HCT116 (cell line): ENCODE measurements at regions not wholly inside any gene's neighbourhood (a gene's known extent, or its start where the extent isn't known, plus 50 kb on each side); places are given as distances from the start of the nearest gene placed in this dataset.

Experiments
- ATAC-seq: fragments of 200-7000 bp; cut with Tn5 transposase; 2 replicates; pipeline ENCODE4 v1.9.1; 2020; ENCODE audit warnings: mild to moderate bottlenecking, moderate library complexity
- BruUV-seq: library from RNA; stranded (reverse); fragments of 400-500 nt; replicated peaks from 2 replicates; lab custom pipeline; 2021; lab: Mats Ljungman, UMichigan
- CTCF ChIA-PET: fragments of 300-600 bp; sonication (Branson Sonifier 250); formaldehyde crosslinking; loops from one replicate; lab custom pipeline; 2021; ENCODE audit warnings: antibody characterized with exemption; lab: Charles Lee
- POLR2A ChIA-PET: fragments of 300-600, 350-600 bp; sonication (Branson Sonifier 250); formaldehyde crosslinking; loops from one replicate; lab custom pipeline; 2021; ENCODE audit warnings: antibody characterized with exemption; lab: Charles Lee
- RAD21 ChIA-PET, 2 experiments: fragments of 300-600 bp; sonication (Branson Sonifier 250); formaldehyde crosslinking; loops; one replicate each; lab custom pipeline; 2023; ENCODE audit warnings: low total read pairs in 2 of 2; ENCODE audit not compliant: uncharacterized antibody in 2 of 2, unreplicated experiment in 2 of 2, low non-redundant PET in 1 of 2; lab: Charles Lee
- DNase-seq: peaks from one replicate; pipeline ENCODE4 v3.0.0-alpha.2; 2010; ENCODE audit warnings: low read depth, low spot score
- H2AFZ ChIP-seq: fragments of 200-600 bp; shearing (Covaris generic), sonication (generic); 2 replicates; pipeline ENCODE4 v1.6.1; 2017; ENCODE audit warnings: low read depth, mixed run types, mixed read lengths, antibody characterized with exemption, low read length; ENCODE audit not compliant: poor library complexity, severe bottlenecking
- H3K27ac ChIP-seq: 2 replicates; pipeline ENCODE4 v1.5.1; 2012; ENCODE audit warnings: low read depth, low read length
- H3K27me3 ChIP-seq: fragments of 200-600 bp; sonication (generic); 2 replicates; pipeline ENCODE4 v1.6.1; 2016; ENCODE audit warnings: mixed run types, low read length, mixed read lengths; ENCODE audit not compliant: insufficient read depth
- H3K36me3 ChIP-seq, 2 experiments: fragments of 200-500 bp in 1 of 2; fragments of 200-600 bp in 1 of 2; sonication (Bioruptor generic) in 1 of 2; sonication (generic) in 1 of 2; 2 replicates each; pipeline versions ENCODE4 v1.5.1 to v1.6.1; 2014 to 2016; ENCODE audit warnings: low read length in 2 of 2, inconsistent platforms in 1 of 2, mixed read lengths in 1 of 2, mixed run types in 1 of 2; ENCODE audit not compliant: insufficient read depth in 2 of 2, control insufficient read depth in 1 of 2
- H3K4me1 ChIP-seq, 2 experiments: fragments of 200-600 bp in 1 of 2; sonication (generic) in 1 of 2; 2 replicates each; pipeline versions ENCODE4 v1.5.1 to v1.6.1; 2012 to 2017; ENCODE audit warnings: low read length in 2 of 2, inconsistent platforms in 1 of 2, mild to moderate bottlenecking in 1 of 2, mixed read lengths in 1 of 2, mixed run types in 1 of 2, moderate library complexity in 1 of 2; ENCODE audit not compliant: insufficient read depth in 2 of 2, control insufficient read depth in 1 of 2
- H3K4me2 ChIP-seq: fragments of 200-600 bp; sonication (generic); 2 replicates; pipeline ENCODE4 v1.6.1; 2017; ENCODE audit warnings: mixed run types, low read length, mixed read lengths
- H3K4me3 ChIP-seq, 2 experiments: fragments of 200-600 bp in 1 of 2; sonication (generic) in 1 of 2; replicated peaks in 1 of 2; 2 replicates each; pipeline ENCODE4 v1.5.1; 2011 to 2016; ENCODE audit warnings: low read length in 2 of 2, control low read depth in 1 of 2, low read depth in 1 of 2, mild to moderate bottlenecking in 1 of 2, mixed read lengths in 1 of 2, mixed run types in 1 of 2
- H3K79me2 ChIP-seq: fragments of 200-600 bp; sonication (generic); 2 replicates; pipeline ENCODE4 v1.6.1; 2017; ENCODE audit warnings: mild to moderate bottlenecking, mixed run types, low read length, moderate library complexity, mixed read lengths; ENCODE audit not compliant: insufficient read depth
- H3K9ac ChIP-seq: fragments of 200-600 bp; sonication (generic); 2 replicates; pipeline ENCODE4 v1.6.1; 2016; ENCODE audit warnings: low read length, mixed read lengths
- H3K9me2 ChIP-seq: fragments of 200-600 bp; sonication (generic), shearing (Covaris generic); 2 replicates; pipeline ENCODE4 v1.6.1; 2017; ENCODE audit warnings: mixed run types, mild to moderate bottlenecking, moderate library complexity; ENCODE audit not compliant: insufficient read depth
- H3K9me3 ChIP-seq, 2 experiments: fragments of 200-500 bp in 1 of 2; fragments of 200-600 bp in 1 of 2; sonication (Bioruptor generic) in 1 of 2; sonication (generic) in 1 of 2; 2 replicates each; pipeline ENCODE4 v1.6.1; 2014 to 2017; ENCODE audit warnings: low read length in 2 of 2, mixed read lengths in 2 of 2, inconsistent platforms in 1 of 2, low read depth in 1 of 2, mild to moderate bottlenecking in 1 of 2, mixed run types in 1 of 2, moderate library complexity in 1 of 2; ENCODE audit not compliant: control insufficient read depth in 1 of 2, insufficient read depth in 1 of 2
- H4K20me1 ChIP-seq: fragments of 200-600 bp; sonication (generic), shearing (Covaris generic); 2 replicates; pipeline ENCODE4 v1.6.1; 2017; ENCODE audit warnings: mixed run types, mild to moderate bottlenecking, moderate library complexity; ENCODE audit not compliant: insufficient read depth
- ATF3 ChIP-seq: IDR thresholded peaks from 2 replicates; pipeline ENCODE4 v1.6.1; 2012
- CBX3 ChIP-seq: IDR thresholded peaks from 2 replicates; pipeline ENCODE4 v1.6.1; 2012; ENCODE audit warnings: low read depth
- CEBPB ChIP-seq: IDR thresholded peaks from 2 replicates; pipeline ENCODE4 v1.6.1; 2012; ENCODE audit warnings: low read depth
- CTCF ChIP-seq, 3 experiments: fragments of 200-600 bp in 1 of 3; sonication (generic) in 1 of 3; IDR thresholded peaks in 2 of 3; conservative IDR thresholded peaks in 1 of 3; 2 replicates each; pipeline ENCODE4 v1.5.1; 2012 to 2017; ENCODE audit warnings: low read depth in 2 of 3, low read length in 2 of 3, antibody characterized with exemption in 1 of 3, borderline replicate concordance in 1 of 3, control low read depth in 1 of 3, mild to moderate bottlenecking in 1 of 3, mixed read lengths in 1 of 3, mixed run types in 1 of 3, moderate library complexity in 1 of 3; ENCODE audit not compliant: insufficient read depth in 1 of 3
- ELF1 ChIP-seq: IDR thresholded peaks from 2 replicates; pipeline ENCODE4 v1.6.1; 2012; ENCODE audit warnings: low read depth, borderline replicate concordance
- EZH2 ChIP-seq: fragments of 200-600 bp; sonication (generic); IDR thresholded peaks from 2 replicates; pipeline ENCODE4 v1.6.1; 2017; ENCODE audit warnings: antibody characterized with exemption, mixed run types
- FOSL1 ChIP-seq: IDR thresholded peaks from 2 replicates; pipeline ENCODE4 v1.6.1; 2012; ENCODE audit warnings: low read depth
- POLR2A ChIP-seq: IDR thresholded peaks from 2 replicates; pipeline ENCODE4 v1.7.0; 2011; ENCODE audit warnings: borderline replicate concordance; ENCODE audit not compliant: insufficient read depth, insufficient read length; ENCODE audit errors: extremely low read depth
- RAD21 ChIP-seq: IDR thresholded peaks from 2 replicates; pipeline ENCODE4 v1.6.1; 2012; ENCODE audit warnings: low read depth, mild to moderate bottlenecking
- SIN3A ChIP-seq: IDR thresholded peaks from 2 replicates; pipeline ENCODE4 v1.6.1; 2012; ENCODE audit warnings: low read depth
- TCF7L2 ChIP-seq: IDR thresholded peaks from 2 replicates; pipeline ENCODE4 v1.7.0; 2011; ENCODE audit warnings: borderline replicate concordance, inconsistent platforms; ENCODE audit not compliant: insufficient read depth, insufficient read length; ENCODE audit errors: extremely low read depth
- ZFX ChIP-seq: fragments of 450-650 bp; IDR thresholded peaks from 2 replicates; pipeline ENCODE4 v1.6.1; 2017
- ZNF274 ChIP-seq: fragments of 200-500 bp; sonication (Bioruptor generic); IDR thresholded peaks from 2 replicates; pipeline ENCODE4 v1.6.1; 2014; ENCODE audit warnings: mild to moderate bottlenecking, low read depth, low read length, inconsistent platforms
- intact Hi-C: fragments of 100-400 bp; cut with micrococcal nuclease; formaldehyde crosslinking; loops from 2 replicates; pipeline ENCODE4 v1.10.0; 2022

- BruUV-seq = no TSS peak
- Histone ChIP-seq H3K36me3 (no peaks in the 10 kb centered on the region), H3K27me3 (no peaks in the 10 kb centered on the region), H3K9me3 (peaks cover 13 to 24% of the 10 kb centered on the region in 2 experiments; a peak in 2 of 4 replicates), H3K27ac (no peak overlapping the region), H3K4me2 (no peak overlapping the region), H3K4me3 (no peak overlapping the region), H3K9ac (no peak overlapping the region), H3K4me1 (no peaks in the 10 kb centered on the region), H4K20me1 (no peaks in the 10 kb centered on the region), H3K79me2 (no peaks in the 10 kb centered on the region), H3K9me2 (no peaks in the 10 kb centered on the region), H2AFZ (no peak overlapping the region)
- DNase-seq = no peak
- intact Hi-C loops = no loop called here
- TF ChIP-seq EZH2 = no peak
- no peak for TF ChIP-seq ELF1
- no peak for TF ChIP-seq CTCF (IDR thresholded peaks at IDR 0.05 in 2 of 3, conservative IDR thresholded peaks at IDR 0.05 in 1 of 3; ENCODE audit: borderline replicate concordance in 1 of 3, insufficient read depth in 1 of 3, low read depth in 2 of 3, low read length in 2 of 3)
- no peak for TF ChIP-seq FOSL1
- no peak for TF ChIP-seq CEBPB
- TF ChIP-seq CBX3 = no peak
- TF ChIP-seq TCF7L2 = no peak
- no peak for TF ChIP-seq RAD21
- TF ChIP-seq ZFX = no peak
- no peak for TF ChIP-seq ZNF274
- no peak for TF ChIP-seq POLR2A
- TF ChIP-seq SIN3A = no peak
- TF ChIP-seq ATF3 = no peak
- RAD21 ChIA-PET = no interaction called here
- ATAC-seq = no peak
- POLR2A ChIA-PET = no interaction called here
- CTCF ChIA-PET = no interaction called here
Measured at GRCh38 chr14:82661258-82661657, 1127.6 kb upstream of the SEL1L start.
